ENCODE measurements at regions not wholly inside any gene's neighbourhood (a gene's known extent, or its start where the extent isn't known, plus 50 kb on each side); places are given as distances from the start of the nearest gene placed in this dataset.

DNA sequence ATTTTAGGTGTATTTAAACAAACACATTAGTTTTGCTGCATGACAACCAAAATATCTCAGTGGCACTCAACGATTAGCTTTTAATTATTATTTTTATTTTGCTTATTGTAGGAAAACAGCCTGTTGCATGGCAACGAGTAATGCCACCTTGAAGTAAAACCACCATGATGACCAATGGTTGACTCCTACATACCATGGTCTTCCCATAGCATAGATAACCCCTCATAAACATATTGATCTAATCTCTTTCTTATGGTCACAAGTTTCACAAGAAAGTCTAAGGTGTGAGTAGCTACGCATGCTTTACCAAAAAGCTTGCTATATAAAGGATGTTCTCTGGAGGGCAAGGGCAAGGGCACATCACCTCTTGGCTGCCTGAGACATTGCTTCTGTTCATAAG, 61.5 kb upstream of the PTBP2 start:
- no peak overlapping the region for H3K4me3 ChIP-seq
- TF ChIP-seq, protein P1, sequence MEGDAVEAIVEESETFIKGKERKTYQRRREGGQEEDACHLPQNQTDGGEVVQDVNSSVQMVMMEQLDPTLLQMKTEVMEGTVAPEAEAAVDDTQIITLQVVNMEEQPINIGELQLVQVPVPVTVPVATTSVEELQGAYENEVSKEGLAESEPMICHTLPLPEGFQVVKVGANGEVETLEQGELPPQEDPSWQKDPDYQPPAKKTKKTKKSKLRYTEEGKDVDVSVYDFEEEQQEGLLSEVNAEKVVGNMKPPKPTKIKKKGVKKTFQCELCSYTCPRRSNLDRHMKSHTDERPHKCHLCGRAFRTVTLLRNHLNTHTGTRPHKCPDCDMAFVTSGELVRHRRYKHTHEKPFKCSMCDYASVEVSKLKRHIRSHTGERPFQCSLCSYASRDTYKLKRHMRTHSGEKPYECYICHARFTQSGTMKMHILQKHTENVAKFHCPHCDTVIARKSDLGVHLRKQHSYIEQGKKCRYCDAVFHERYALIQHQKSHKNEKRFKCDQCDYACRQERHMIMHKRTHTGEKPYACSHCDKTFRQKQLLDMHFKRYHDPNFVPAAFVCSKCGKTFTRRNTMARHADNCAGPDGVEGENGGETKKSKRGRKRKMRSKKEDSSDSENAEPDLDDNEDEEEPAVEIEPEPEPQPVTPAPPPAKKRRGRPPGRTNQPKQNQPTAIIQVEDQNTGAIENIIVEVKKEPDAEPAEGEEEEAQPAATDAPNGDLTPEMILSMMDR (IDR thresholded peaks at IDR 0.05): no peak
- DNase-seq (ENCODE audit: low spot score): no peak

DNA sequence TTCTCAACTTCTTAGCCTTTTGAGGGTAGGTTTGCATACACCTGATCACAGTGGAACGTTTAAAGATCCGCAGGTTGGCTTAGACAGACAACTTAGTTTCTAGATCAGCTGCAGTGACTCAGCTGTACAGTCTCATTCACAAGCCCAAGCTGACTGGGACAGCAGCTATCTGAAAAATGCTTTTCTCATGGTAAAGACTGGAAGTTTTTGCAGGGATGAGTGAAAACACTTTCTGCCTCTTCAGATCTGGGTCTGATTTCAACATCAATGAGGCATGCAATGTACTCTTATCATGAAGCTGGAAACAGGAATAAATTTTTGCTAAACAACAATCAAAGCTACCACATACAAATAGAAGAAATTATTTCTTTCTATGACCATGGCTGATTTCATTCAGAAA, 61.1 kb upstream of the PTBP2 start:
- Histone ChIP-seq H3K4me3 (no peak overlapping the region), H3K27ac (no peak overlapping the region)
- DNase-seq (ENCODE audit: low spot score): no peak
- TF ChIP-seq, protein P1 (IDR thresholded peaks at IDR 0.05): no peak

More for the DNA sequence above, 61.5 kb upstream of the PTBP2 start:
- H3K27ac ChIP-seq: no peak overlapping the region
